Activated CD4-positive, alpha-beta memory T cell treated with anti-CD3 and anti-CD28 coated beads, Interleukin-2, amount 10 ng/mL, durations not matched to agents 7 days and 5 days (primary cell): ENCODE measurements at regions not wholly inside any gene's neighbourhood (a gene's known extent, or its start where the extent isn't known, plus 50 kb on each side); places are given as distances from the start of the nearest gene placed in this dataset.
"Not testable (repeated sequence)": the region's sequence is repeated elsewhere in the genome, so short reads cannot be mapped to it uniquely, and the experiment has no call there.

Experiments
- CTCF ChIA-PET: fragments of 350-600 bp; sonication (Branson Sonifier 250); formaldehyde crosslinking; loops from one replicate; lab custom pipeline; 2021; ENCODE audit warnings: antibody characterized with exemption, inconsistent platforms; lab: Charles Lee
- POLR2A ChIA-PET: fragments of 350-600 bp; sonication (Branson Sonifier 250); formaldehyde crosslinking; loops from one replicate; lab custom pipeline; 2021; ENCODE audit warnings: antibody characterized with exemption; lab: Charles Lee
- DNase-seq: peaks from one replicate; pipeline ENCODE4 v3.0.0-alpha.2; 2020
- H3K27ac Mint-ChIP-seq: one replicate; pipeline ENCODE4 v1.8.0; 2021; ENCODE audit warnings: mild to moderate bottlenecking, mixed read lengths
- H3K27me3 Mint-ChIP-seq: one replicate; pipeline ENCODE4 v1.8.0; 2021; ENCODE audit warnings: mixed read lengths
- H3K36me3 Mint-ChIP-seq: one replicate; pipeline ENCODE4 v1.8.0; 2021; ENCODE audit warnings: low read depth, mixed read lengths
- H3K4me1 Mint-ChIP-seq: one replicate; pipeline ENCODE4 v1.8.0; 2021; ENCODE audit warnings: mixed read lengths
- H3K4me3 Mint-ChIP-seq: one replicate; pipeline ENCODE4 v1.8.0; 2021; ENCODE audit warnings: mild to moderate bottlenecking, mixed read lengths
- H3K9me3 Mint-ChIP-seq: one replicate; pipeline ENCODE4 v1.8.0; 2021; ENCODE audit warnings: mixed read lengths

DNA sequence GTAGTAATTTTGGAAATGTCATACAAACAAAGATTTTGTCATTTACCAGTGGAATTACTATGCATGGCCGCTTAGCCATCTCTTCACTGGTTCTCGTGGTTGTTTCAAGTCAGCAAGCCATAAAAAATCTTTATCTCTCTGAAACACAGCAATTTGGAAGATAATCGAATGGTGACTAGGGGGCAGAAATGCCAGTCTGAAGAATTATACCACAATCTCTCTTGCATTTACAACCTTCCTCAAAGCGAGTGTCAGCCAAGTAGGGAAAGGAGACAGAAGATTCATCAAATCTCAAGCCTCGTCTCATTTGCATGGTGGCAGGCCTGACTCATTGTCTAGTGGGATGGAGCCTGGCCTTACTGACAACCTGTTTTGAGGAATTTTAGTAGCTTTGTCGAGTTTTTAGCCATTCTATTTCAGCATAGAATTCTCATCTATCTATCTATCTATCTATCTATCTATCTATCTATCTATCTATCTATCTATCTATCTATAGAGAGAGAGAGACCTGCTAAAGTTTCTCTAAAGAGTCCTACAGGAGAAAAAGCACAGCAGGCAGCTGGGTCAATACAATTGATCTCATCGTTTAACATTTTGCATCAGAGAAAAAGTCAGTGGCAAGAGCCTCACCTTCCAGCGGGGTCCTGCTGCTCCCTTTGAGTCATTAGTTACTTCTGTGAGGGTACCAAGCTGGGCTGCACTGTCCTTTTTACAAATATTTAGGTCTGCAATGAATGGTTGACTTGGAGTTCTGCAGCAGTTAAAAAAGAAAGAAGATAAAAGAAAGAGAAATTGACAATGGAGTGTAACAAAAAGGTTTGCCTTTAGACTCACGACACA lies 572.8 kb downstream of the TFAP2A start:
- Mint-ChIP-seq H3K36me3 (no peaks in the 10 kb centered on the region), H3K27me3 (no peaks in the 10 kb centered on the region), H3K9me3 (peaks cover 17% of the 10 kb centered on the region), H3K4me3 (no peak overlapping the region), H3K4me1 (no peaks in the 10 kb centered on the region), H3K27ac (no peak overlapping the region)
- ChIA-PET POLR2A (no interaction called here), CTCF (no interaction called here)
- no peak for DNase-seq

GRCh38 chr6:9834233-9834632 lies 580.6 kb downstream of the TFAP2A start:
- no peaks in the 10 kb centered on the region for H3K27me3 Mint-ChIP-seq
- ChIA-PET CTCF (no interaction called here), POLR2A (no interaction called here)
- peaks cover 10% of the 10 kb centered on the region for H3K9me3 Mint-ChIP-seq
- no peak for DNase-seq
- H3K4me1 Mint-ChIP-seq: no peaks in the 10 kb centered on the region
- H3K4me3 Mint-ChIP-seq: no peak overlapping the region
- no peak overlapping the region for H3K27ac Mint-ChIP-seq
- H3K36me3 Mint-ChIP-seq: no peaks in the 10 kb centered on the region

DNA sequence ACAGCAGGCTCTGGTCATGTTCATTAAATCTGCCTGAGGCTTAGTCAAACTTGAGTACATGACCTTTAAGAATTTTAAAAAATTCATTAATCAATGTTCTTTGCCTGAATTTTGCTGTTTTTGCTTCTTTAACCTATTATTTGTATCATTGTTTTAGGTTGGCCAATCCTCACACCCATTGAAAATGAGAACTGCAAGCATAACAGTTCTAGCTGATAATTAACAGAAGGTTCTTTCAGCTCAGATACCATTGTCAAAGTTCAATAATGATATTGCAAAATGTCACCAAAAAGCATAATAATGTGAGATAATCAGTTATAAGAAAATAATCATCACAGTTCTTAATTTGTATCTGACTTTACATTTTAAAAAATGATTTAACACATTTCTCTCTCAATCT lies 583.1 kb downstream of the TFAP2A start:
- Mint-ChIP-seq H3K27me3 (no peaks in the 10 kb centered on the region), H3K4me3 (no peak overlapping the region), H3K4me1 (no peaks in the 10 kb centered on the region), H3K27ac (no peak overlapping the region), H3K9me3 (peaks cover 3% of the 10 kb centered on the region), H3K36me3 (no peaks in the 10 kb centered on the region)
- POLR2A ChIA-PET: no interaction called here
- CTCF ChIA-PET: no interaction called here
- DNase-seq: no peak

GRCh38 chr6:9830808-9831207 lies 584.1 kb downstream of the TFAP2A start:
- H3K9me3 Mint-ChIP-seq: peaks cover 2% of the 10 kb centered on the region
- no peaks in the 10 kb centered on the region for H3K27me3 Mint-ChIP-seq
- no peak overlapping the region for H3K4me3 Mint-ChIP-seq
- no peak overlapping the region for H3K27ac Mint-ChIP-seq
- H3K36me3 Mint-ChIP-seq: no peaks in the 10 kb centered on the region
- ChIA-PET CTCF (no interaction called here), POLR2A (no interaction called here)
- H3K4me1 Mint-ChIP-seq: no peaks in the 10 kb centered on the region
- DNase-seq: no peak

GRCh38 chr6:9825526-9825925 lies 589.3 kb downstream of the TFAP2A start:
- POLR2A ChIA-PET: no interaction called here
- H3K9me3 Mint-ChIP-seq: peaks cover 6% of the 10 kb centered on the region
- no peak overlapping the region for H3K27ac Mint-ChIP-seq
- CTCF ChIA-PET: no interaction called here
- DNase-seq: no peak
- no peak overlapping the region for H3K4me3 Mint-ChIP-seq
- no peaks in the 10 kb centered on the region for H3K27me3 Mint-ChIP-seq
- no peaks in the 10 kb centered on the region for H3K4me1 Mint-ChIP-seq
- H3K36me3 Mint-ChIP-seq: no peaks in the 10 kb centered on the region

- H3K4me1 Mint-ChIP-seq, H3K27ac Mint-ChIP-seq, POLR2A ChIA-PET, H3K4me3 Mint-ChIP-seq, H3K36me3 Mint-ChIP-seq, DNase-seq, CTCF ChIA-PET, H3K9me3 Mint-ChIP-seq, H3K27me3 Mint-ChIP-seq: not testable (repeated sequence)
Measured at GRCh38 chr6:9810727-9811126, 604.1 kb downstream of the TFAP2A start.

DNA sequence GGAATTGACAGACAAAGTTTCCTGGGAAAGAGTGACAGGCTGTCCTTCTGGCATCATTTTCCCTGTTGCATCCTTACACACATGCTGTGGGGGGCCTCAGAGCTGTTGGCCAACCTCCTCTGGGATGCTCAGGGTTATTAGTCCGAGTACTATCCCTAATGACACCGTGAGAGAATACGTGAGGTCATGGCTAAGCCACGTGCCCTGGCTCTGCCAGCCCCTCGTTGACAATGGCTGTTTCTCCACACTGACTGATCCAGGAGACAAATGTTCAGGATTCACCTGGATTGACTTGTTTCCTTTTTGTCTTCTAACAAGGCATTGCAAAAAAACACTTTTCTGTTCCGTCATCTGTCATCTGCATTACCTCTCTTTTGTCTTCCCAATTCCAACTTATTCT lies 604.6 kb downstream of the TFAP2A start:
- Mint-ChIP-seq H3K27me3 (no peaks in the 10 kb centered on the region), H3K36me3 (no peaks in the 10 kb centered on the region), H3K27ac (no peak overlapping the region), H3K4me3 (no peak overlapping the region), H3K4me1 (no peaks in the 10 kb centered on the region), H3K9me3 (peaks cover 5% of the 10 kb centered on the region)
- ChIA-PET POLR2A (no interaction called here), CTCF (no interaction called here)
- DNase-seq: no peak

DNA sequence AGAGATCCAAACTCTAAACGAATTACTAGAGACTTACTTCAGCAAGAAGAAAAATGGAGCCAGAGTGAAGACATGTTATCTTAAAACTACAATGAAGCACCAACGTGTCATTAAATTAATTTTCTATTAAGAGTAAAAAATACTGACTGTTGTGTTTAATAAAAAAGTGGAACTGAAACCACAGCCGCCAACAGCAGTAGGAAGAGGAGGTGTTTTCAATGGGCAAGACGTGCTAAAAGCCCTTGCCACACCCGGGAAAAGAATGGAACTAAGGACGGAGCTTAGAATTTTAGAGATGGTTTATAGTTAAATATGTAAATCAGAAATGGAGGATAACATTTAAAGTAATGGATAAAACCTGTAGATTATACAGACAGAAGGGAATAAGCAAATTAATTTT lies 608.7 kb downstream of the TFAP2A start:
- Mint-ChIP-seq H3K27me3 (no peaks in the 10 kb centered on the region), H3K9me3 (peaks cover 5% of the 10 kb centered on the region), H3K4me3 (no peak overlapping the region), H3K27ac (no peak overlapping the region), H3K36me3 (no peaks in the 10 kb centered on the region), H3K4me1 (no peaks in the 10 kb centered on the region)
- no peak for DNase-seq
- CTCF ChIA-PET: no interaction called here
- POLR2A ChIA-PET: no interaction called here

- DNase-seq: no peak
- Mint-ChIP-seq H3K27me3 (no peaks in the 10 kb centered on the region), H3K27ac (no peak overlapping the region), H3K36me3 (no peaks in the 10 kb centered on the region), H3K4me3 (no peak overlapping the region), H3K4me1 (no peaks in the 10 kb centered on the region), H3K9me3 (peaks cover 2% of the 10 kb centered on the region)
- ChIA-PET POLR2A (no interaction called here), CTCF (no interaction called here)
Measured at GRCh38 chr6:9801249-9801754, 613.6 kb downstream of the TFAP2A start.

DNA sequence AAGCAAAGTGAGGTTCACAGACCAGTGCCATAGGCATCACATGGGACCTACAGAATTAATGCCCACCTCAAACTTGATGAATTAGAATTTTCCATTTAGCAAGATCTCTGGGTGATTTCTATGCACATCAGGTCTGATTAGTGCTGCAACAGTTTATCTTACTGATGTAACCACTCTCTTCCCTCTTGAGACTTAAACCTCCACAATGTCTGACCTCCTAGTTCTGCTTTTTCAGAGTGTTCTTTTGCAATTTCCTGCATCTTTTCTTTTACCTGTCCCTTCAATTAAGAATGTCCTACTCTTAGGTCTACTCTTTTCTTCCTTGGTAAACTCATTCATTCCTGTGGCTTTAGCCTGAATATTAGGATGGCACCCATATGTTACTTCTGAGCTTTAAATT lies 615.3 kb downstream of the TFAP2A start:
- POLR2A ChIA-PET: no interaction called here
- H3K4me1 Mint-ChIP-seq: no peaks in the 10 kb centered on the region
- no peak overlapping the region for H3K27ac Mint-ChIP-seq
- no peaks in the 10 kb centered on the region for H3K27me3 Mint-ChIP-seq
- no peaks in the 10 kb centered on the region for H3K9me3 Mint-ChIP-seq
- no peak overlapping the region for H3K4me3 Mint-ChIP-seq
- CTCF ChIA-PET: no interaction called here
- no peaks in the 10 kb centered on the region for H3K36me3 Mint-ChIP-seq
- no peak for DNase-seq

- CTCF ChIA-PET: no interaction called here
- Mint-ChIP-seq H3K4me1 (no peaks in the 10 kb centered on the region), H3K4me3 (no peak overlapping the region), H3K9me3 (peaks cover 2% of the 10 kb centered on the region), H3K27ac (no peak overlapping the region), H3K36me3 (no peaks in the 10 kb centered on the region), H3K27me3 (no peaks in the 10 kb centered on the region)
- DNase-seq: no peak
- POLR2A ChIA-PET: no interaction called here
Measured at GRCh38 chr6:9796827-9797226, 618.0 kb downstream of the TFAP2A start.

GRCh38 chr6:9795880-9796279 lies 619.0 kb downstream of the TFAP2A start:
- POLR2A ChIA-PET: no interaction called here
- no peak overlapping the region for H3K27ac Mint-ChIP-seq
- DNase-seq: no peak
- no peak overlapping the region for H3K4me3 Mint-ChIP-seq
- H3K27me3 Mint-ChIP-seq: no peaks in the 10 kb centered on the region
- no peaks in the 10 kb centered on the region for H3K4me1 Mint-ChIP-seq
- H3K9me3 Mint-ChIP-seq: peaks cover 6% of the 10 kb centered on the region
- CTCF ChIA-PET: no interaction called here
- no peaks in the 10 kb centered on the region for H3K36me3 Mint-ChIP-seq

DNA sequence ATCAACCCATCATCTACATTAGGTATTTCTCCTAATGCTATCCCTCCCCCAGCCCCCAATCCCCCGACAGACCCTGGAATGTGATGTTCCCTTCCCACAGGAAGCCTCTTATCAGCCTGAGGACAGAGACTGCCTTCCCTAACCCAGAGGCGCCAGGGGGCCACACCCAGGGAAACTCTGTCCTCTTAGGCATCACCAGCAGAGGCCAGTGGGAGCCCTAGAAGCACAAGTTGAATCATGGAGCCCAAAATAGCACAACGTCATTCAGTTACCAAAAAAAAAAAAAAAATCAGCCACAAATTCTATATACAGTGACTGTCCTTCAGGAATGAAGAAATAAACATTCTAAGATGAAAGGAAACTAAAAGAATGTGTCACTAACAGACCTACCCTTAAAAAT lies 625.7 kb downstream of the TFAP2A start:
- Mint-ChIP-seq H3K27ac (no peak overlapping the region), H3K4me3 (no peak overlapping the region), H3K27me3 (no peaks in the 10 kb centered on the region), H3K4me1 (no peaks in the 10 kb centered on the region), H3K9me3 (peaks cover 4% of the 10 kb centered on the region), H3K36me3 (no peaks in the 10 kb centered on the region)
- ChIA-PET CTCF (no interaction called here), POLR2A (no interaction called here)
- no peak for DNase-seq

DNA sequence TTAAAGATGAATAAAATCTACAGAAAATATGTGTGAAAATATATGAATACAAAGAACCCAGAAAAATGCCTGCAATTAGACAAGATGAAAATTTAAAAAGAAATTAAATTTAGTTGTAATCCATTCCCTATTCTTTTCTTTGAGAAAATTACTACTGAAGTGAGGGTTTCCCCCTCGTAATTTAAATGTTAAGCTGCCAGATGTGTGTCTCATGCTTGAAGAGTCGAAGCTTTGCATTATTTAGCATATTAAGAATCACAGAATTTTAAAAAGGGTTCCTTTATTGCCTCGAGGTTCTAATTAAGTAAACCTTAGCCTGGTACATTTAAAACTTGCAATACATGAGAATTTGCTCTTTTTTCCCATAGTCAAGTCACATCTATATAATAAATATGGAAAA lies 630.1 kb downstream of the TFAP2A start:
- no peaks in the 10 kb centered on the region for H3K4me1 Mint-ChIP-seq
- H3K27me3 Mint-ChIP-seq: no peaks in the 10 kb centered on the region
- POLR2A ChIA-PET: no interaction called here
- H3K4me3 Mint-ChIP-seq: no peak overlapping the region
- no peaks in the 10 kb centered on the region for H3K36me3 Mint-ChIP-seq
- H3K27ac Mint-ChIP-seq: no peak overlapping the region
- CTCF ChIA-PET: no interaction called here
- DNase-seq: no peak
- no peaks in the 10 kb centered on the region for H3K9me3 Mint-ChIP-seq
